OCI-LY7 (cell line): ENCODE measurements at regions not wholly inside any gene's neighbourhood (a gene's known extent, or its start where the extent isn't known, plus 50 kb on each side); places are given as distances from the start of the nearest gene placed in this dataset.

ENCODE experiments used
- BruUV-seq: library from RNA; stranded (reverse); fragments of 400-500 nt; replicated peaks from 2 replicates; lab custom pipeline; 2021; lab: Mats Ljungman, UMichigan
- CTCF ChIA-PET: fragments of 300-600 bp; sonication (Branson Sonifier 250); formaldehyde crosslinking; loops from one replicate; lab custom pipeline; 2022; ENCODE audit warnings: antibody characterized with exemption; ENCODE audit not compliant: unreplicated experiment; lab: Charles Lee
- POLR2A ChIA-PET: fragments of 300-600 bp; sonication (Branson Sonifier 250); formaldehyde crosslinking; loops from one replicate; lab custom pipeline; 2022; ENCODE audit warnings: antibody characterized with exemption; lab: Charles Lee
- DNase-seq: peaks from one replicate; pipeline ENCODE4 v3.0.0-alpha.2; 2015; ENCODE audit warnings: low spot score
- H2AFZ ChIP-seq: fragments of 200-600 bp; sonication (generic), shearing (Covaris generic); 2 replicates; pipeline ENCODE4 v1.6.1; 2014; ENCODE audit warnings: mild to moderate bottlenecking, antibody characterized with exemption, low read length, moderate library complexity
- H3K27ac ChIP-seq: fragments of 200-600 bp; sonication (generic); 2 replicates; pipeline ENCODE4 v1.5.1; 2014; ENCODE audit warnings: mixed run types, low read depth, mild to moderate bottlenecking, moderate library complexity, low read length, inconsistent platforms; ENCODE audit not compliant: poor library complexity, severe bottlenecking
- H3K36me3 ChIP-seq: fragments of 200-600 bp; sonication (generic); 2 replicates; pipeline ENCODE4 v1.6.1; 2014; ENCODE audit warnings: mild to moderate bottlenecking, antibody characterized with exemption, low read length, moderate library complexity, mixed read lengths; ENCODE audit not compliant: insufficient read depth
- H3K4me1 ChIP-seq: fragments of 200-600 bp; sonication (generic); 2 replicates; pipeline ENCODE4 v1.5.1; 2014; ENCODE audit warnings: mild to moderate bottlenecking, low read length; ENCODE audit not compliant: insufficient read depth, poor library complexity, severe bottlenecking
- H3K4me2 ChIP-seq: fragments of 200-600 bp; sonication (generic); 2 replicates; pipeline ENCODE4 v1.6.1; 2014; ENCODE audit warnings: mild to moderate bottlenecking, low read length
- H3K4me3 ChIP-seq: fragments of 200-600 bp; sonication (generic); 2 replicates; pipeline ENCODE4 v1.5.1; 2014; ENCODE audit warnings: mild to moderate bottlenecking, low read depth, low read length; ENCODE audit not compliant: poor library complexity, severe bottlenecking
- H3K79me2 ChIP-seq: fragments of 200-600 bp; sonication (generic); 2 replicates; pipeline ENCODE4 v1.6.1; 2016; ENCODE audit warnings: low read depth, mild to moderate bottlenecking, low read length, moderate library complexity, mixed read lengths; ENCODE audit not compliant: insufficient read depth
- H3K9me2 ChIP-seq: fragments of 200-600 bp; sonication (generic); 2 replicates; pipeline ENCODE4 v1.6.1; 2016; ENCODE audit warnings: mild to moderate bottlenecking, low read length, mixed read lengths; ENCODE audit not compliant: insufficient read depth
- H3K9me3 ChIP-seq: fragments of 200-600 bp; sonication (generic); 2 replicates; pipeline ENCODE4 v1.6.1; 2014; ENCODE audit warnings: mild to moderate bottlenecking, mixed run types, low read length, mixed read lengths
- H4K20me1 ChIP-seq: fragments of 200-600 bp; sonication (generic); 2 replicates; pipeline ENCODE4 v1.6.1; 2014; ENCODE audit warnings: mild to moderate bottlenecking, antibody characterized with exemption, low read length, moderate library complexity, mixed read lengths; ENCODE audit not compliant: insufficient read depth
- CTCF ChIP-seq: fragments of 200-600 bp; sonication (generic); conservative IDR thresholded peaks from 2 replicates; pipeline ENCODE4 v1.5.1; 2014; ENCODE audit warnings: mild to moderate bottlenecking, antibody characterized with exemption, low read length, moderate library complexity, mixed read lengths
- EZH2phosphoT487 ChIP-seq: fragments of 200-600 bp; sonication (generic); IDR thresholded peaks from 2 replicates; pipeline ENCODE4 v1.6.1; 2018; ENCODE audit warnings: low read depth, borderline replicate concordance, mild to moderate bottlenecking, mixed run types, antibody characterized with exemption, low read length, moderate library complexity, mixed read lengths
- intact Hi-C: fragments of 100-400 bp; cut with micrococcal nuclease; formaldehyde crosslinking; loops from one replicate; pipeline ENCODE4 v1.10.0; 2022; ENCODE audit not compliant: unreplicated experiment

GRCh38 chr1:112046630-112047029 is 57.2 kb upstream of the KCND3 start:
- POLR2A ChIA-PET = no interaction called here
- no peaks in the 10 kb centered on the region for H3K9me3 ChIP-seq
- H3K36me3 ChIP-seq = no peaks in the 10 kb centered on the region
- no peak for DNase-seq
- H3K9me2 ChIP-seq = no peaks in the 10 kb centered on the region
- intact Hi-C loops = no loop called here
- no TSS peak for BruUV-seq
- CTCF ChIA-PET = no interaction called here
- no peak overlapping the region for H2AFZ ChIP-seq
- H3K27ac ChIP-seq = no peak overlapping the region
- no peaks in the 10 kb centered on the region for H4K20me1 ChIP-seq
- TF ChIP-seq CTCF = no peak
- no peaks in the 10 kb centered on the region for H3K79me2 ChIP-seq
- no peak overlapping the region for H3K4me3 ChIP-seq
- no peak overlapping the region for H3K4me2 ChIP-seq
- no peaks in the 10 kb centered on the region for H3K4me1 ChIP-seq

GRCh38 chr1:112048421-112048820 is 59.0 kb upstream of the KCND3 start:
- Histone ChIP-seq H3K4me1 (no peaks in the 10 kb centered on the region), H3K9me2 (no peaks in the 10 kb centered on the region), H3K4me2 (no peak overlapping the region), H4K20me1 (no peaks in the 10 kb centered on the region), H3K79me2 (no peaks in the 10 kb centered on the region), H3K4me3 (no peak overlapping the region), H3K36me3 (no peaks in the 10 kb centered on the region), H3K9me3 (no peaks in the 10 kb centered on the region), H3K27ac (no peak overlapping the region), H2AFZ (no peak overlapping the region)
- DNase-seq = no peak
- POLR2A ChIA-PET = no interaction called here
- BruUV-seq = no TSS peak
- intact Hi-C loops = no loop called here
- CTCF ChIA-PET = no interaction called here
- no peak for TF ChIP-seq EZH2phosphoT487
- TF ChIP-seq CTCF = no peak

GRCh38 chr1:112054510-112054909 is 65.0 kb upstream of the KCND3 start:
- BruUV-seq = no TSS peak
- no peak for TF ChIP-seq EZH2phosphoT487
- no peak for TF ChIP-seq CTCF
- no peak overlapping the region for H3K4me3 ChIP-seq

More at GRCh38 chr1:112054510-112054909, 65.0 kb upstream of the KCND3 start:
- Histone ChIP-seq H3K79me2 (no peaks in the 10 kb centered on the region), H3K9me3 (no peaks in the 10 kb centered on the region), H2AFZ (no peak overlapping the region), H3K36me3 (no peaks in the 10 kb centered on the region), H3K4me1 (no peaks in the 10 kb centered on the region), H3K27ac (no peak overlapping the region), H3K4me2 (no peak overlapping the region), H3K9me2 (no peaks in the 10 kb centered on the region), H4K20me1 (no peaks in the 10 kb centered on the region)
- DNase-seq = no peak
- ChIA-PET POLR2A (no interaction called here), CTCF (no interaction called here)
- intact Hi-C loops = no loop called here
